GM18526 (cell line): ENCODE measurements at regions not wholly inside any gene's neighbourhood (a gene's known extent, or its start where the extent isn't known, plus 50 kb on each side); places are given as distances from the start of the nearest gene placed in this dataset.

ENCODE experiments used
- POLR2A ChIP-seq: IDR thresholded peaks from 3 replicates; pipeline ENCODE4 v1.6.1; 2011; ENCODE audit not compliant: insufficient read length; ENCODE audit errors: extremely low read depth

DNA sequence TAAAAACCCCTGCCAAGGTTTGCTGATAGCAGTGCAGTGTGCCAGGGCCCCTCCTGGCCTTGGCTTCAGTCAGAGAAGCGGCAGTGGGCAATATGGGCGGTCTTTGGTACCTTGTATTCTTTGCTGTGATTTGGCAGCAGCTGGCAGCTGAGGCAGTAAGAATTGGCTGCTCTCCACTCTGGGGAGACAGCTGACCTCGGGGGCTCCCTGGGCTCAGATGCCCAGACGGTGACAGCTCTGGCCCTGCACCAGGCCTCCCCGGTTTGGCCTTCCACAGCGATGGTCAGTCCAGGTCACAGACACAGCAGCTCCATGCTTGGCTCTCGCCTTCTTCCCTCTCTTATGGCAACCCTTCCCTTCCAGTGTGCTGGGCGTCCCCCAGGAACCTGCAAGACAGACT lies 330.9 kb downstream of the BCOR start:
- no peak for TF ChIP-seq POLR2A

DNA sequence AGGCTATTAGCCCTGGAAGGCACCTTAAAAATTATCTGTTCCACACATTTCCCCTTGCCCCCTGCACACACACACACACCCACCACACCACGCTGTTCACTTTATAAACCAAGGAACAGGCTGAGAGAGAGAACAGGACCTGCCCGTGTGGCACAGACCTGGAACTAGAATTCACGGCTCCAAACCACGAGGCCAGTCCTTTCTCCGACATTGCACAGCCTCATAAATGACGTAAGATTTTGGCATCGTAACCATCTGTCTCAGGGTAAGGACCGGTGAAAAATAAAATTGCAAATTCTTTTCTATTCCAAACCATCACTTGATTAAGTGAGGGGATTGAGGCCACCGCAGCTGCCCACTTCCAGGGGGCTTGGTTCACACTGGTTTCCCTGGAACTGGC lies 330.3 kb downstream of the BCOR start:
- TF ChIP-seq POLR2A, result no peak

DNA sequence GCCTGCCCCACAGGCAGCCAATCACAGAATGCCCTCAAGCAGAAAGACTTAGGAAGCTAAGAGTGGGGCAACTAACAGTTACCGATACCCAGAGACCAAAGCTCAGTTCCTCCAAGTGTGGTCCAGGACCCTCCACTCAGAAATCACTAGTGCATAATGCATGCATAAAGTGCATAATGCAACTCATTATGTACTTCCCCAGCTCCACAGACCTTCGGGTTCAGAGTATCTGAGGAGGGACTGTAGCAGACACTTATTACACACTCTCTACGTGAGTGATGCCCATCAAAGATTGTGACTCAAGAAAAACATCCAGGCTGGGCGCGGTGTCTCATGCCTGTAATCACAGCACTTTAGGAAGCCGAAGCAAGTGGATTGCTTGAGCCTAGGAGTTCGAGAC lies 328.0 kb downstream of the BCOR start:
- TF ChIP-seq POLR2A, result no peak

DNA sequence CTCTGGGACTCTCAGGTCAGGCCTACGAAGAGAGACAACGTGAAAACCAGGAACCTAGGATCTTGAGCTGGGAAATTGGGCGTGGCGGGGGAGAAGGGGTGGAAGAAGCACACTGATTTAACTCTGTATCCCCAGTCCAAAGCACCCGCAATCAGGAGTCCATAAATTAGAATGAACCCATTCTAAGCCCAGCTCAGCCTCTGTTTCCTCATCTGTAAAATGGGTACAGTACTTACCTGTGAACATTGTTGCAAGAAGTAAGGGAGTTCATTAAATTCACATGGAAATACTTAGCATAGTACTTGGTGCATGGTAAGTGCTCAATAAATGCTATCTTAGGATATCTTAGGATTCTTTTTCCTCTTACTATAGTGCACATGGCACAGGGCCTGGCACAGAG lies 326.7 kb downstream of the BCOR start:
- no peak for TF ChIP-seq POLR2A

DNA sequence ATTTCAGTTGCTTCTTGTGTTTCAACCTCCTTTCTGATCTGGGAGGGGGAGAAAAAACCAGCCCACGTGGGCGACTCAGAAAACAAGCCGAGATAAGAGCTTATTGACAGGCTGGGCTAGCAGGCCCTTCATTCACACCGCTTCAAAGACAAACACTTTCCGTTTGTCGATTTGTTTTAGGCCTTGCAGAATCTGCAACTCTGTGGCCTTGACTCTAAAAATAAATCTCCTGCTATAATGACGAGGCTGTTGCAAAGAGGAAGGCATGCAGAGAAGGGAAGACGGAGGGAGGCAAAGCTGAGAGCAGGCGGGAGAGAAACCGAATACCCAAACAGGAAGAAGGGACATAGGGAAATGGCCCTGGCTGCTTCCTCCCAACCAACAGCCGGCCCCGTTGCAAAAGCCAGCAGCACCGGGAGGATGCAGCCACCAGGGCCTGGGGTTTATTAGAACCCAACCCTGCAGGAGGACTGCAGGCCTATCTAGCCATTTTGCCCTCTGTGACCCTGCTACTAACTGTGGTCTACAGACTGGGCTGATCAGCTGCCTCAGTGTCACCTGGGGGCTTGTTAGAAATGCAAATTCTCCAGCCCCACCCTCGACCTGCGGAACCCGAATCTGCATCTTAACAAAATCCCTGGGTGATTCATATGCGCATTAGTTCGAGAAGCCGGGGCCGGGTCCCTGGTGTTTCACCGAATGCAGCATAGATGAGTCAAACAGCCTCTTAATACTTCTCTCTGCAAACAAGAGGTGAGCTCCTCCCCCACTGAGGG lies 325.5 kb downstream of the BCOR start:
- TF ChIP-seq POLR2A, result no peak

DNA sequence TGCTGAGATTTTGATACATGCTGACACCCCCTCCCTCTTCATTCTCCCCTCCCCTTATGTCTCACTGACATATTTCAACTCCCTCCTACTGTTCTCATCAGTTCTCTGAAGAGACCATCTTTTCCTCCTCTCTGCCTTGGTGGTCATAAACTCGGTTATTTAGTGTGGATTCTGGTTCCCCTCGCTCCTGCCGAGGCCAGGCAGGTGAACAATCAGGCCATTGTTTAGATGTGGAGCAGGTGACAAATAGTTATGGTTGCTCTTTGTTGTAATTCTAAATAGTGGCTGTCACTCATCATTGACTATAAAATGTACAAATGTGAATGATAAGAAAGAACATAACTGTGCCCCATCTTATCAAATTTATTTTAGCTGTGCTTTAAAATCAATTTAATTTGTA lies 324.6 kb downstream of the BCOR start:
- TF ChIP-seq POLR2A, result no peak

DNA sequence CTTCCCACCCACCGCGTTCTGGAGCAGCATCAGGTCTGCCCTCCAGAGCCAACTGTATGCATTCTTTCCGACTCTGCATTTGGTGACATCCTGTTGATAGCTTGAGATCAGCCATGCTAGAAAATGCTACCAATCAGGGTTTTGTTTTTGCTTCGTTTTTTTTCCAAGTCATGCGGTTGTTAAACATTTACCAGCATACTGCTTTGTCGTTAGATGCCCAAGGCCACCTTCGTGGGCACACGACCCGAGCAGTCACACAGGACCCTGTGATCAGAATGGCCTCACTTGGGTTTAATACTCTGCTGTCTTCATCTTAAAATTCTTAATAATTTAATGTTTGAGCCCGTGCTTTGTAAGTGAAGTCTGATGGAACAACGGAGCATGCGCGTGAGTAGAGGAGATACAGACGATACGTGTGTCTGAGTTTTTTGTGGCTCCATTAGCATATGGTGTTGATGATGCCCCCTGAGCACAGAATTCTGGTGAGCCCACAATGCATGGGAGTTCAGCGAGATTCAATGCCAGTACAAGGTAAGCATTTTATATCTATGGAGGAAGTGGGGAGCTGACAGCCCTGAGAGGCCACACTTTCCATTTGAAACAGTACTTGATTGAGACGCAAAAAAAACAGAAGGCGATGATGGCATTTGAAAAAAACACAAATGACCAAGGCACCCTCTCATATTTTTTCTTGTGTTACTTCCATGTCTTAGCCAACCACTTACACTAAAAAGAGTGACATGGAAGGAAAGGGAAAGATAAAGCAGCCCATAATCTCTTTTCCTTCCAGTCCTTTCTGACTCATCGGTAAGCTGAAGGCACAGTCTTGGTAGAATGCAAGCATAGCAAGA lies 323.6 kb downstream of the BCOR start:
- no peak for TF ChIP-seq POLR2A

DNA sequence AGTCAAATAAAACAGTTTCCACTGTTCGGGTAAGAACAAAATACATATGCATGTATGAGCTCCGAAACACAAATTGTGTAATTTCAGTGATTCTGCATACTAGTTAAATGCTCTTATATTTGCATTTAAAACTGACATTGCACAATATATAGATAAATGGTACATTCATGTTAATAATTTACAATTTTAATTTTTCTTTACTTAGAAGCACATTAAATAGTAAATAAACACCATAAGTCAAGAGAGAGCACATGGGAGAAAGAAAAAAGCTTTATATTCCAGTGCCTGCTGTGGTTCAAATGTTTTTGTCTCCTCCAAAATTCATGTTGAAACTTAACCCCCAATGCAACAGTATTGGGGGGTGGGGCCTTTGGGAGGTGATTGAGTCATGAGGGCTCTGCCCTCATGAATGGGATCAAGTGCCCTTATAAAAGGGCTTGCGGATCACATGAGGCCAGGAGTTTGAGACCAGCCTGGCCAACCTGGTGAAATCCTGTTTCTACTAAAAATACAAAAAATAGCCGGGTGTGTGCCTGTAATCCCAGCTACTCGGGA lies 322.9 kb downstream of the BCOR start:
- TF ChIP-seq POLR2A, result no peak

DNA sequence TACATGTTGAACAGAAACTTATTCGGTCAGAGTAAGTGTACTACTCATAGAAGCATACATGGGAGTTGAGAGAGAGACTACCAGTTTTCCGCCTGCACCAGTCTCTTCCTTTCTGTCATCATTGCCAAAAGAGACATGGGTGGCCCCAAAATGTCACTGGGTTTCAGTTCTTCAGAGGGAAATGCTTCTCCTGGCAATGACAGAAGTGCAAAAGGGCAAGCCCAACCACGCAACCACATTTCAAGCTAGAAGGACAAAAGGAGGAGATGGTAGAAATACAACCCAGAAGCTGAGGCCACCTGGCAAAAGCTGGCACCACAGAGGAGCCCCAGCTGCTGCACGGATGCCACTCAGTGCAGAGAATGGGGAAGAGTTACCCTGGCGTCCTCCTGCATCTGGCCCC lies 320.1 kb downstream of the BCOR start:
- TF ChIP-seq POLR2A, result no peak

DNA sequence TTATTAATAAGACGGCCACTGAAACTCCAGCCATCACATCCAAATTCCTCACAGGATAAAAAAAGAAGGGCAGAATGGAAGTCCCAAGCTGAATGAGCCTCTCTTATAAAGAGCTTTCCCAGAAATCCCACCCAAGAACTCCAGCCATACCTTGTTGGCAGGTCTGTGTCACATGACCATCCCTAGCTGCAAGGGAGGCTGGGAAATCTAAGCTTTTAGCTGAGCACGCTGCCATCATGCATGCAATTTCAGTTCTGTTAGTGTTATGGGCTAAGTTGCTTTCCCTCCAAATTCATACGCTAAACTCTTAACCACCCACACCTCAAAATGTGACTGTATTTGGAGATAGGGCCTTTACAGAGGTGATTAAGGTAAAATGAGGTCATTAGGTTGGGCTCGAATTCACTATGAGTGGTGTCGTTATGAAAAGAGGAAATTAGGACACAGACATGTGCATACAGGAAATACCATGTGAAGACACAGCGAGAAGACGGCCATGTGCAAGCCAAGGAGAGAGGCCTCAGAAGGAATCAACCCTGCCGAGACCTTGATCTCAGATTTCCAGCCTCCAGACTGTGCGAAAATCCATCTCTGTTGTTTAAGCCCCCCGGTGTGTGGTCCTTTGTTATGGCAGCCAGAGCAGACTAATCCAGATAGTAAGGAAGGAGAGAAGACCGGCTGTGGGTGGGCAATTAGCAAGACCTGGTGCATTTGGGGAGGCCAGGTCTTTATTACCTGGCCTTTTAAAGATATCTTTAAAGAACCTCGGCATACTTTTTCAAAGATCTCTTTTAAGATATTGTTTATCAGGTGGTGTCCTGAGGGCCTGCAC lies 317.6 kb downstream of the BCOR start:
- TF ChIP-seq POLR2A, result no peak

DNA sequence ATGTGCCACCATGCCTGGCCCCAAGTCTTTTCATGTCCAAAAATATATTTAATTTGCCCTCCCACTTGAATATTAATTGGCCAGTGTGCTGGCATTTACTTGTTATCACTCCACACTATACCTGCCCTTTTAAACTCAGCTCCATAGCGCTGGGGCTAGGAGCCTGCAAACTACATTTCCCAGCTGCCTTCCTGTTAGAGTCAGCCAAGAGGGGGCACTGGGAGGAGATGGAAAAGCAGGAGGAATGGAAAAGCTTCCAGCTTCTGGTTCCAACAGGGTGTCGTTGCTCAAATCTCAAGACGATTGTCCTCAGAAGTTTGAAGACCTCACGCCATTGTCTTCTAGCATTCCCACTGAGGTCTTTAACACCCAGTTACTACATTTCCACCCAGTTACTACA lies 315.5 kb downstream of the BCOR start:
- no peak for TF ChIP-seq POLR2A

DNA sequence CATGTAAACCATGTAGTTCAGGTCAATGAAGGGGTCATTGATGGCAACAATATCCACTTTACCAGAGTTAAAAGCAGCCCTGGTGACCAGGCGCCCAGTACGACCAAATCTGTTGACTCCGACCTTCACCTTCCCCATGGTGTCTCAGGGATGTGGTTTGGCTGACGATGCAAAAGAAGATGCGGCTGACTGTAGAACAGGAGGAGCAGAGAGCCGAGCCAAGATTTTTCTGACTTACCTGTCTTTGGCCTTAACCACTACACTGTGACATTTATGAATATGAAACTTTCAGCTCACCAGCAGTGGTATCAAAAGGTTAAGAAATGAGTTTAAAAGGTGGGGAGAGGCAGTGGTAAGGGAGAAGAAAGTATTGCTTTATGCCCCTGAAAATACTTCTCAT lies 309.8 kb downstream of the BCOR start:
- TF ChIP-seq POLR2A, result no peak

DNA sequence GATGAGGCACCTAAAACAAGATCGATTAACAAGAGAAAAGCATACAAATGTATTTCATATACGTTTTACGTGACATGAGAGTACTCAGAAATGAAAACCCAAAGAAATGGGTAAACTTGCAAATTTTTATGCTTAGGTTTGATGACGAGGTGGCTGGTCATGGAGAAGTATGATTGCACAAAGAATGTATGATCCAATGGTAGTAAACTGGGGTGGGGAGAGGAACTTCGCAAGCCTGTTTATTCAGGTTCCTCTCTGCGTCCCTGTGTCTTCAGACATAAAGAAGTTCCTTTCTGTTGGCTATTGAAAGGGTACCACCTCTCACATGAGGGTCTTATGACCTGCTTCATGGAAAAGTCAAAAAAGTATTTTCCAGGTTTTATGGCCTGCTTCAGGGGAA lies 309.2 kb downstream of the BCOR start:
- TF ChIP-seq POLR2A, result no peak

DNA sequence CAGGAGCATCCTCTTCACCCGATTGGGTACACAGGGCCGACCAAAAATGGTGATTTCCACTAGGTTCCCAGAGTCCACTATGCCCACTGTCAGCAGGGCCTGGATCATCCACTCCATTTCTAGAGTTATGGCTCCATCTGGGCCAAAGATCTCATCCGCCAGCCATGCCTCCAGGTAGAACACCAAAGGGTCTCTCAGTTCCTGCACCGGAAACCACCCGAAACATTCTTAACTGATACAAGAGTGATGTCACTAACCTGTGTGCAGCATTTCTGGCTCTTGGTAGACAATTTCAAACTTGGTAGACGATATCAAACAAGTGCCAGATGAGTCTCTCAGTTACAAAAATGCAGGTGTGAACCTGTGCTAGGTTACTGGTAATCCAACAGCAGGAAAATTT lies 306.1 kb downstream of the BCOR start:
- TF ChIP-seq POLR2A, result no peak

DNA sequence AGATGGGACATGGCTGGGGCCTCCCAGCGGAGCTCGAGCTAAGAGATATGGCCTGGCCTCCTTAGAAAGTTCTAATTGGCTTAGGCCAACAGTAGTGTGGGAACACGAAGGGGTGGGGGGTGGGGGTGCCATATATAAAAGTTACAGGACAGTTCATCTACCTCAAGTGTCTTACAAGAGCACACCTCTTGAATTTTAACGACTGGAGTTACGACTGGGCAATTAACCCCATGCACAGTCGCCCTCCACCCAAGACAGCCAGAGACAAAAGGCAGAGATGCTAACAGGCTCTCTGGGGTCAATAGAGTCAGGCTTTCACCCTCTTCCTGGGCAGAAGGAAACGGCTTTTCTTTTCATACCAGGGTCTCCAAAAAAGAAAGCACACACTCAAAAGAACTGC lies 302.2 kb downstream of the BCOR start:
- no peak for TF ChIP-seq POLR2A
